Thyroid gland (tissue), 4 donors: ENCODE measurements at regions not wholly inside any gene's neighbourhood (a gene's known extent, or its start where the extent isn't known, plus 50 kb on each side); places are given as distances from the start of the nearest gene placed in this dataset.

ENCODE experiments used
- DNase-seq, 2 donors: peaks; one replicate each; pipeline ENCODE4 v3.0.0-alpha.2; 2019
- H3K27ac ChIP-seq, 3 donors: fragments of 200-600 bp; sonication (generic); 1 replicate in 2 of 3; 2 replicates in 1 of 3; pipeline ENCODE4 v1.5.1; 2016 to 2019; ENCODE audit warnings: mild to moderate bottlenecking in 1 of 3, moderate library complexity in 1 of 3
- H3K27me3 ChIP-seq: fragments of 200-600 bp; sonication (generic); one replicate; pipeline ENCODE4 v1.5.1; 2019
- H3K36me3 ChIP-seq, 2 donors: fragments of 200-600 bp; sonication (generic); one replicate each; pipeline ENCODE4 v1.5.1; 2016 to 2019
- H3K4me1 ChIP-seq, 2 donors: fragments of 200-600 bp; sonication (generic); one replicate each; pipeline ENCODE4 v1.5.1; 2017 to 2019
- H3K4me3 ChIP-seq, 3 donors: fragments of 200-600 bp; sonication (generic); replicated peaks in 1 of 3; 1 replicate in 2 of 3; 2 replicates in 1 of 3; pipeline ENCODE4 v1.5.1; 2016; ENCODE audit warnings: mild to moderate bottlenecking in 1 of 3
- H3K9me3 ChIP-seq: fragments of 200-600 bp; sonication (generic); one replicate; pipeline ENCODE4 v1.5.1; 2017
- POLR2A ChIP-seq, 2 donors: fragments of 450-650 bp; IDR thresholded peaks; one replicate each; pipeline ENCODE4 v1.6.1; 2017; ENCODE audit warnings: antibody characterized with exemption in 2 of 2, mild to moderate bottlenecking in 2 of 2, moderate library complexity in 1 of 2
- WGBS, 2 donors: methylation state at CpG; one replicate each; pipeline ENCODE4 v1.1.5; 2017; 5-methylcytosine and 5-hydroxymethylcytosine counted together
- intact Hi-C: fragments of 100-400 bp; cut with DNase I; formaldehyde crosslinking; loops from one replicate; pipeline ENCODE4 v1.15.1; 2023
- TF ChIP-seq, protein P1 (sequence below), 6 experiments: fragments of 200-600 bp in 3 of 6; fragments of 450-650 bp in 3 of 6; sonication (generic) in 3 of 6; IDR thresholded peaks; one replicate each; pipeline ENCODE4 v1.5.1; 2016 to 2019; ENCODE audit warnings: antibody characterized with exemption in 6 of 6, mild to moderate bottlenecking in 2 of 6, inconsistent platforms in 1 of 6, moderate library complexity in 1 of 6

DNA sequence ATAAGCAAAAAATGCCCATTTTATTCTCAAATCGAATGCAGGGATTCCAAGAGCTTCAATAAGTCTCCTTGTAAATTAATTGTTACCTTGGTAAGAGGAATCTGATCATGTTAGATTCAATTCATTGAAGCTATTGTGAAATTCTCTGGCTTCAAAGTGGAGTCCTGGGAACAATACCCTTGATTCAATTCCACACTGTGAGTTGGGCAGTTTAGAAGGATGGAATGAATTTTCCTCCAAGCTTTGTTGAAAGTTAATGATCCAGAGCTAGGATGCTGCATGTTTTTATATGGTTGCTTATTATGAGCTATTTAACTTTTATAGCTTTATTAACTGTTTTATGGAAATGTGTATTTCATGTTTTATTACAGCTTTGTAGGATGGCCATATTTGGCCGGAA lies 89.9 kb upstream of the IGF1 start:
- Histone ChIP-seq H3K36me3 (no peaks in the 10 kb centered on the region), H3K27ac (no peak overlapping the region), H3K4me3 (no peak overlapping the region), H3K4me1 (no peaks in the 10 kb centered on the region), H3K9me3 (no peaks in the 10 kb centered on the region), H3K27me3 (no peaks in the 10 kb centered on the region)
- WGBS, 2 donors = 89 to 93% methylated on average over 2 of the region's 2 CpGs
- no peak for TF ChIP-seq POLR2A (IDR thresholded peaks at IDR 0.05)
- TF ChIP-seq, protein P1, sequence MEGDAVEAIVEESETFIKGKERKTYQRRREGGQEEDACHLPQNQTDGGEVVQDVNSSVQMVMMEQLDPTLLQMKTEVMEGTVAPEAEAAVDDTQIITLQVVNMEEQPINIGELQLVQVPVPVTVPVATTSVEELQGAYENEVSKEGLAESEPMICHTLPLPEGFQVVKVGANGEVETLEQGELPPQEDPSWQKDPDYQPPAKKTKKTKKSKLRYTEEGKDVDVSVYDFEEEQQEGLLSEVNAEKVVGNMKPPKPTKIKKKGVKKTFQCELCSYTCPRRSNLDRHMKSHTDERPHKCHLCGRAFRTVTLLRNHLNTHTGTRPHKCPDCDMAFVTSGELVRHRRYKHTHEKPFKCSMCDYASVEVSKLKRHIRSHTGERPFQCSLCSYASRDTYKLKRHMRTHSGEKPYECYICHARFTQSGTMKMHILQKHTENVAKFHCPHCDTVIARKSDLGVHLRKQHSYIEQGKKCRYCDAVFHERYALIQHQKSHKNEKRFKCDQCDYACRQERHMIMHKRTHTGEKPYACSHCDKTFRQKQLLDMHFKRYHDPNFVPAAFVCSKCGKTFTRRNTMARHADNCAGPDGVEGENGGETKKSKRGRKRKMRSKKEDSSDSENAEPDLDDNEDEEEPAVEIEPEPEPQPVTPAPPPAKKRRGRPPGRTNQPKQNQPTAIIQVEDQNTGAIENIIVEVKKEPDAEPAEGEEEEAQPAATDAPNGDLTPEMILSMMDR (IDR thresholded peaks at IDR 0.05) = no peak
- DNase-seq = no peak
- intact Hi-C loops = no loop called here

DNA sequence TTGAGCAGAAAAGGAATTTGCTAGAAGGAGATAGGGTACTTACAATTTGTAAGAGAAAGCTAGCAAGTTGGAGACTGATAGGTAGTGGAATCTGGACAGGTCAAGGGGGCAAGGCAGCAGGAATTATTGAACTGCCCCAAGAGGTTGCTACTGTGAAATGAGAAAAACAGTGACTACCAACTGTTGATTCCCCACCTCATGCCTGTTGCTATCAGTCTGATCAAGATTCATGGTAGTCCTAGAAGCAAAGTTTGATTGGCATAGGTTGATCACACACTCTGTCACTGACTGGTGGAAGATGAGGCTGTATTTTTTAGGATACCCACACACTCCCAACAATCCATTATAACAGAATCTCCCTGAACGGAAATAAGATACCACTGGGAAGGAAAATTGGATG lies 89.4 kb upstream of the IGF1 start:
- Histone ChIP-seq H3K4me3 (no peak overlapping the region), H3K27me3 (no peaks in the 10 kb centered on the region), H3K36me3 (no peaks in the 10 kb centered on the region), H3K9me3 (no peaks in the 10 kb centered on the region), H3K27ac (no peak overlapping the region), H3K4me1 (no peaks in the 10 kb centered on the region)
- intact Hi-C loops = no loop called here
- TF ChIP-seq, protein P1 (IDR thresholded peaks at IDR 0.05) = no peak
- TF ChIP-seq POLR2A (IDR thresholded peaks at IDR 0.05) = no peak
- DNase-seq = no peak
- 88% methylated on average over 1 of the region's 1 CpG for WGBS, 2 donors

DNA sequence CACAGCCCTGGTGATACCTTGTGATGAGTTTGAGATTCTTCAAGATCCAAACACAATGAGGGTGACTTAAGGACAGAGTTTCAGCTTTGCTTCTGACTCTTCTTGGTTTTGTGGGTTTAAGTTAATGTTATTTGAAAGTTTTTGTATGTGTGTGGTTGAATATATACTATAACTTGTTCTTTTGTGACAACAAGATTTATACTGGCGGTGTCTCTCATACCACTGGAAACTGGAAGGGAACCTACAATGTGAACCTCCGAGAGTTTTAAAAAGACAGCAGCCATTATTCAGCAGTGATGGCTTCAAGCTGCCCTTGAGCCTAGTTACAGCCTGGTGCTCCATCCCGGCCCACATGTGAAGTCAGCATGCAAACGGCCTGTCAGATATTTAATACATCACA lies 87.9 kb upstream of the IGF1 start:
- Histone ChIP-seq H3K27me3 (no peaks in the 10 kb centered on the region), H3K4me1 (no peaks in the 10 kb centered on the region), H3K36me3 (no peaks in the 10 kb centered on the region), H3K4me3 (no peak overlapping the region), H3K27ac (no peak overlapping the region), H3K9me3 (no peaks in the 10 kb centered on the region)
- TF ChIP-seq, protein P1 (IDR thresholded peaks at IDR 0.05) = no peak
- no peak for TF ChIP-seq POLR2A (IDR thresholded peaks at IDR 0.05)
- DNase-seq = no peak
- WGBS, 2 donors = 81 to 85% methylated on average over 4 of the region's 4 CpGs
- intact Hi-C loops = no loop called here

DNA sequence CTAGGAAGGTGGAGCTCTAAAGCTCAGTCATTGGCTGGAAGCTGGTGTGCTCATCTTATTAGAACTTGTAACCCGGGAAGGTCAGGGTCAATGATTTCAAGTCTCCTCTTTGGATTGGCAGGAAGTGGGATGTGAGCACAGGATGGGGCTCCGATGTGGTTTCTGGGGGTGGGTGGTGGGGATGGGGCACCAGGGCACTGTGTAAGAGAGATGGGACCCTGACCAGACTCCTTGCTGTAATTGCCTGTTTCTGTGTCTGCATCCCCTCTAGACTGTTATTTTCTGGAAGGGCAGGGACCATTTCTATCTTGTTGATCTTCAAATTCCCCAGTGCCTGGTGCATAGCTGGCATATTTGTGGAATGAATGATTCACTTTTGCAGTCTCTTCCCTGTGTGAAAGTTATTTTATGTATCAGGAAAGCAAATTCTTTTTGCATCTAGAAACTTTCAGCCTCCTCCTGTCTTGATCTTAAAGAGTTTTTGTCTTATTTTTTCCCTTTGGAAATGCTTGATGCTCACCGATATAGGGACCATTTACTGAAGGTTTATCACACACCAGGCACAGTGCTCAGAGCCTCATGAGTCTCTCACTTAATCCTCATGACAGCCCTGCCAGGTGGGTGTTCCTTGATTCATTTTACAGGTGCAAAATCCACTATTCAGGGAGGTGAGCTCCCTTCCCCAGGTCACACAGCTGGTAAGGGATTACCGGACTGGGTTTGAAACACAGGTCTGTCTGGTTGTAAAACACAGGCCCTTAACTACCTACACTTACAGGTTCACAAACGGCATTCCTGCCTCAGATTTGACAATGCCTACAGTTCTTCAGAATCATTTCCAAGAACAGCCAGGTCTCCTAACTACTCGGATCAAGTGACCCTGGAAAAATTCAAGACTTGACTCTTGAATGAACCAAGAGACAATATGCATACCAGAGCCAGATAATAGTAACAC lies 86.9 kb upstream of the IGF1 start:
- 65 to 73% methylated on average over 6 of the region's 6 CpGs for WGBS, 2 donors
- Histone ChIP-seq H3K36me3 (no peaks in the 10 kb centered on the region), H3K4me1 (no peaks in the 10 kb centered on the region), H3K27me3 (no peaks in the 10 kb centered on the region), H3K9me3 (no peaks in the 10 kb centered on the region), H3K27ac (no peak overlapping the region), H3K4me3 (no peak overlapping the region)
- intact Hi-C loops = no loop called here
- no peak for TF ChIP-seq POLR2A (IDR thresholded peaks at IDR 0.05)
- TF ChIP-seq, protein P1 (IDR thresholded peaks at IDR 0.05) = no peak
- DNase-seq = no peak

- intact Hi-C loops = no loop called here
- TF ChIP-seq, protein P1 (IDR thresholded peaks at IDR 0.05) = no peak
- TF ChIP-seq POLR2A (IDR thresholded peaks at IDR 0.05) = no peak
Measured at GRCh38 chr12:102565555-102565954, 85.2 kb upstream of the IGF1 start.

More at GRCh38 chr12:102565555-102565954, 85.2 kb upstream of the IGF1 start:
- H3K9me3 ChIP-seq = no peaks in the 10 kb centered on the region
- H3K4me1 ChIP-seq = no peaks in the 10 kb centered on the region
- H3K27me3 ChIP-seq = no peaks in the 10 kb centered on the region
- 93 to 95% methylated on average over 3 of the region's 3 CpGs for WGBS, 2 donors
- H3K4me3 ChIP-seq = no peak overlapping the region
- DNase-seq = no peak
- no peak overlapping the region for H3K27ac ChIP-seq
- H3K36me3 ChIP-seq = no peaks in the 10 kb centered on the region
